HuH-7 (cell line): ENCODE measurements at regions not wholly inside any gene's neighbourhood (a gene's known extent, or its start where the extent isn't known, plus 50 kb on each side); places are given as distances from the start of the nearest gene placed in this dataset.

Source experiments
- DNase-seq: peaks from one replicate; pipeline ENCODE4 v3.0.0; 2011; ENCODE audit warnings: low spot score

DNA sequence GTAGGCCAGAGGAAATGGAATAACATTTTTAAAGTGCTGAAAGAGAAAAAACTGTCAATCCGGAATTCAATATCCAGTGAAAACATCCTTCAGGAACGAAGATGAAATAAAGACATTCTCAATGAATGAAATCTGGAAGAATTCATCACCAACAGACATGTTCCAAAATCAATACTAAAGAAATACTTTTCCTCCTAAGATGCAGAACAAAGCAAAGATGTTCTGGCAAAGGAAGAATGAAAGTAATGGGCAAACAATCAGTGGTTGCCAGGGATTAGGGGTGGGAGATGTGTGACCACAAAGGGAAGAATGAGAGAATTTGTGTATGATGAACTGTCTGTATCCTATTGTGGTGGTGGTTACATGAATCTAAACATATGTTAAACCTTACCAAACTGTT is 52.8 kb upstream of the EEPD1 start:
- DNase-seq = no peak

DNA sequence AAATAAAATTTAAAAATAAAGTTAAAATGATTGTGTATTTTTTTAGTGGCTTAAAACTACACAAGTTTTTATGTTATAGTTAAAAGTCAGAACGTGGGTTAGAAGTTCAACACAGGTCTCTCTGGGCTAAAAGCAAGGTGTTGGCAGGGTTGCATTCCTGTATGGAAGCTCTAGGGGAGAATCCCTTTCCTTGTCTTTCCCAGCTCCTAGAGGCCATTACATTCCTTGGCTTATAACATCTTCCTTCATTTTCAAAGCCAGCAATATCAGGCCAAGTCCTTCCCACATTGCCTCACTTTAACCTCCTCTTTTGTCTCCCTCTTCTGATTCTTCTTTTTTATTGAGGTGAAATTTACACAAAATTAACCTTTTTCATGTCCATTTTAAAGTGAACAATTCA is 52.4 kb upstream of the EEPD1 start:
- DNase-seq = no peak
